Adrenal gland (tissue), 9 donors: ENCODE measurements at regions not wholly inside any gene's neighbourhood (a gene's known extent, or its start where the extent isn't known, plus 50 kb on each side); places are given as distances from the start of the nearest gene placed in this dataset.

Experiments used
- DNase-seq, 7 donors: peaks; one replicate each; pipeline ENCODE4 v3.0.0-alpha.2; 2019 to 2020
- H3K27ac ChIP-seq, 5 donors: fragments of 200-600 bp; sonication (generic) in 4 of 5; 1 replicate in 3 of 5; 2 replicates in 2 of 5; pipeline versions ENCODE4 v1.5.1 to v1.8.0; 2016 to 2020; ENCODE audit warnings: mild to moderate bottlenecking in 1 of 5
- H3K27me3 ChIP-seq: fragments of 200-600 bp; 2 replicates; pipeline ENCODE4 v1.8.0; 2021
- H3K36me3 ChIP-seq, 2 donors: fragments of 200-600 bp; replicated peaks in 1 of 2; 1 replicate in 1 of 2; 2 replicates in 1 of 2; pipeline versions ENCODE4 v1.5.1 to v1.8.0; 2018 to 2022
- H3K4me1 ChIP-seq, 2 donors: fragments of 200-600 bp; replicated peaks in 1 of 2; 1 replicate in 1 of 2; 2 replicates in 1 of 2; pipeline versions ENCODE4 v1.5.1 to v1.8.0; 2018 to 2021
- H3K4me3 ChIP-seq, 4 donors: fragments of 200-600 bp; sonication (generic) in 3 of 4; one replicate each; pipeline ENCODE4 v1.5.1; 2016 to 2018
- H3K9me3 ChIP-seq, 3 donors: fragments of 200-600 bp; sonication (generic) in 1 of 3; replicated peaks in 1 of 3; 1 replicate in 2 of 3; 2 replicates in 1 of 3; pipeline versions ENCODE4 v1.5.1 to v1.8.0; 2016 to 2021
- CTCF ChIP-seq, 6 experiments: fragments of 450-650 bp in 4 of 6; fragments of 200-600 bp in 2 of 6; sonication (generic) in 1 of 6; IDR thresholded peaks; 1 replicate in 5 of 6; 2 replicates in 1 of 6; pipeline versions ENCODE4 v1.5.1 to v1.8.0; 2016 to 2021; ENCODE audit warnings: antibody characterized with exemption in 6 of 6, mild to moderate bottlenecking in 2 of 6, moderate library complexity in 1 of 6
- POLR2A ChIP-seq, 2 donors: fragments of 450-650 bp; IDR thresholded peaks; one replicate each; pipeline ENCODE4 v1.6.1; 2017; ENCODE audit warnings: antibody characterized with exemption in 2 of 2, mild to moderate bottlenecking in 2 of 2, moderate library complexity in 1 of 2
- WGBS, 4 donors: extraction: QIAGEN DNeasy Blood & Tissue Kit in 2 of 4; methylation state at CpG; one replicate each; pipeline versions ENCODE4 v1.1.5 to v1.1.7; 2013 to 2017; 5-methylcytosine and 5-hydroxymethylcytosine counted together
- intact Hi-C, 2 donors: fragments of 100-400 bp; cut with DNase I; formaldehyde crosslinking; loops; one replicate each; pipeline versions ENCODE4 v1.14.1 to v1.15.0; 2022 to 2023
- donor health status: healthy with polysubstance abuse.
- donor health status: Bipolar disorder and iron deficiency.
- donor health status: DM: yes; HTN: yes; CAD: no.
- donor health status: DM: no; HTN: no; CAD: no.
- donor health status: DM: no; HTN: no; CAD: no.

GRCh38 chr7:110027385-110027784, 1063.5 kb upstream of the LRRN3 start:
- Histone ChIP-seq H3K4me3 (no peak overlapping the region), H3K27me3 (no peaks in the 10 kb centered on the region)
- WGBS, 4 donors = 29 to 36% (median 32%) methylated on average over 3 of the region's 3 CpGs

GRCh38 chr7:110043519-110043918, 1047.4 kb upstream of the LRRN3 start:
- Histone ChIP-seq H3K36me3 (no peaks in the 10 kb centered on the region), H3K27me3 (no peaks in the 10 kb centered on the region), H3K9me3 (no peaks in the 10 kb centered on the region), H3K4me1 (no peaks in the 10 kb centered on the region), H3K27ac (no peak overlapping the region), H3K4me3 (no peak overlapping the region)
- intact Hi-C loops = no loop called here
- TF ChIP-seq CTCF (IDR thresholded peaks at IDR 0.05) (no peak), POLR2A (IDR thresholded peaks at IDR 0.05) (no peak)
- 85 to 93% (median 89%) methylated on average over 1 of the region's 1 CpG for WGBS, 4 donors
- no peak for DNase-seq

More at GRCh38 chr7:110027385-110027784, 1063.5 kb upstream of the LRRN3 start:
- intact Hi-C loops = no loop called here
- Histone ChIP-seq H3K36me3 (no peaks in the 10 kb centered on the region), H3K4me1 (no peaks in the 10 kb centered on the region), H3K27ac (no peak overlapping the region), H3K9me3 (peaks cover 0 to 4% (median 0%) of the 10 kb centered on the region in 3 donors)
- no peak for DNase-seq
- TF ChIP-seq CTCF (IDR thresholded peaks at IDR 0.05) (no peak), POLR2A (IDR thresholded peaks at IDR 0.05) (no peak)

- TF ChIP-seq POLR2A (IDR thresholded peaks at IDR 0.05) (no peak), CTCF (IDR thresholded peaks at IDR 0.05) (no peak)
- Histone ChIP-seq H3K36me3 (no peaks in the 10 kb centered on the region), H3K4me3 (no peak overlapping the region), H3K27me3 (no peaks in the 10 kb centered on the region), H3K27ac (no peak overlapping the region), H3K4me1 (no peaks in the 10 kb centered on the region), H3K9me3 (no peaks in the 10 kb centered on the region)
- 57 to 73% (median 69%) methylated on average over 2 of the region's 2 CpGs for WGBS, 4 donors
- intact Hi-C loops = no loop called here
- DNase-seq = no peak
Measured at GRCh38 chr7:110050785-110051184, 1040.1 kb upstream of the LRRN3 start.

GRCh38 chr7:110051372-110051771, 1039.6 kb upstream of the LRRN3 start:
- Histone ChIP-seq H3K27ac (no peak overlapping the region), H3K9me3 (no peaks in the 10 kb centered on the region), H3K36me3 (no peaks in the 10 kb centered on the region), H3K4me3 (no peak overlapping the region), H3K27me3 (no peaks in the 10 kb centered on the region), H3K4me1 (no peaks in the 10 kb centered on the region)
- WGBS, 4 donors = 59 to 66% (median 63%) methylated on average over 2 of the region's 2 CpGs
- no peak for DNase-seq
- no peak for TF ChIP-seq POLR2A (IDR thresholded peaks at IDR 0.05)
- no peak for TF ChIP-seq CTCF (IDR thresholded peaks at IDR 0.05)
- intact Hi-C loops = no loop called here
